ENCODE measurements at regions not wholly inside any gene's neighbourhood (a gene's known extent, or its start where the extent isn't known, plus 50 kb on each side); places are given as distances from the start of the nearest gene placed in this dataset.

GRCh38 chr9:80883426-80883825 lies 805.9 kb downstream of the TLE1 start:
- DNase-seq: no peak

GRCh38 chr9:80881940-80882339 lies 807.4 kb downstream of the TLE1 start:
- DNase-seq: no peak

- DNase-seq: no peak
Measured at GRCh38 chr9:80881320-80881719, 808.0 kb downstream of the TLE1 start.

GRCh38 chr9:80878556-80878955 lies 810.8 kb downstream of the TLE1 start:
- DNase-seq: no peak

- DNase-seq: no peak
Measured at GRCh38 chr9:80875947-80876346, 813.4 kb downstream of the TLE1 start.

GRCh38 chr9:80874276-80874675 lies 815.1 kb downstream of the TLE1 start:
- no peak for DNase-seq

GRCh38 chr9:80873861-80874260 lies 815.5 kb downstream of the TLE1 start:
- DNase-seq: no peak

- DNase-seq: no peak
Measured at GRCh38 chr9:80871596-80871995, 817.8 kb downstream of the TLE1 start.

GRCh38 chr9:80867731-80868130 lies 821.6 kb downstream of the TLE1 start:
- no peak for DNase-seq

GRCh38 chr9:80866576-80867227 lies 822.6 kb downstream of the TLE1 start:
- no peak for DNase-seq

- DNase-seq: no peak
Measured at GRCh38 chr9:80866121-80866520, 823.2 kb downstream of the TLE1 start.

- no peak for DNase-seq
Measured at GRCh38 chr9:80843028-80843427, 846.3 kb downstream of the TLE1 start.

GRCh38 chr9:80842389-80842788 lies 847.0 kb downstream of the TLE1 start:
- no peak for DNase-seq

GRCh38 chr9:80841888-80842287 lies 847.5 kb downstream of the TLE1 start:
- DNase-seq: no peak

- no peak for DNase-seq
Measured at GRCh38 chr9:80839821-80840675, 849.3 kb downstream of the TLE1 start.

GRCh38 chr9:80836013-80836412 lies 853.3 kb downstream of the TLE1 start:
- DNase-seq: no peak

- no peak for DNase-seq
Measured at GRCh38 chr9:80831751-80832150, 857.6 kb downstream of the TLE1 start.

GRCh38 chr9:80811656-80812055 lies 877.7 kb downstream of the TLE1 start:
- no peak for DNase-seq

GRCh38 chr9:80811003-80811402 lies 878.3 kb downstream of the TLE1 start:
- no peak for DNase-seq

- DNase-seq: no peak
Measured at GRCh38 chr9:80806671-80807070, 882.7 kb downstream of the TLE1 start.

- DNase-seq: no peak
Measured at GRCh38 chr9:80804873-80805272, 884.5 kb downstream of the TLE1 start.

GRCh38 chr9:80797831-80798688 lies 891.3 kb downstream of the TLE1 start:
- no peak for DNase-seq

GRCh38 chr9:80797101-80797829 lies 892.1 kb downstream of the TLE1 start:
- no peak for DNase-seq
